ENCODE measurements at regions not wholly inside any gene's neighbourhood (a gene's known extent, or its start where the extent isn't known, plus 50 kb on each side); places are given as distances from the start of the nearest gene placed in this dataset.
"Not testable (repeated sequence)": the region's sequence is repeated elsewhere in the genome, so short reads cannot be mapped to it uniquely, and the experiment has no call there.

- no peak for DNase-seq
These were observed 232.7 kb downstream of the TUBA3C start for GRCh38 chr13:18948664-18949488.

- DNase-seq = no peak
These were observed 233.5 kb downstream of the TUBA3C start for GRCh38 chr13:18948012-18948663.

GRCh38 chr13:18947376-18947977 is 234.1 kb downstream of the TUBA3C start:
- no peak for DNase-seq

- no peak for DNase-seq
These were observed 234.9 kb downstream of the TUBA3C start for GRCh38 chr13:18946738-18947137.

- DNase-seq = no peak
These were observed 237.0 kb downstream of the TUBA3C start for GRCh38 chr13:18944501-18945068.

- no peak for DNase-seq
These were observed 237.8 kb downstream of the TUBA3C start for GRCh38 chr13:18943721-18944391.

- no peak for DNase-seq
These were observed 238.4 kb downstream of the TUBA3C start for GRCh38 chr13:18943273-18943672.

- DNase-seq = no peak
These were observed 245.5 kb downstream of the TUBA3C start for GRCh38 chr13:18936104-18936503.

GRCh38 chr13:18921063-18921462 is 260.6 kb downstream of the TUBA3C start:
- no peak for DNase-seq

- DNase-seq = not testable (repeated sequence)
These were observed 276.5 kb downstream of the TUBA3C start for GRCh38 chr13:18905096-18905495.

- DNase-seq = not testable (repeated sequence)
These were observed 286.2 kb downstream of the TUBA3C start for GRCh38 chr13:18895411-18895810.

- not testable (repeated sequence) for DNase-seq
These were observed 290.4 kb downstream of the TUBA3C start for GRCh38 chr13:18891242-18891641.

- DNase-seq = not testable (repeated sequence)
These were observed 306.5 kb downstream of the TUBA3C start for GRCh38 chr13:18874875-18875789.

GRCh38 chr13:18870557-18870956 is 311.1 kb downstream of the TUBA3C start:
- DNase-seq = not testable (repeated sequence)

GRCh38 chr13:18869365-18869764 is 312.3 kb downstream of the TUBA3C start:
- not testable (repeated sequence) for DNase-seq

- not testable (repeated sequence) for DNase-seq
These were observed 343.5 kb downstream of the TUBA3C start for GRCh38 chr13:18837986-18838629.

GRCh38 chr13:18837179-18837745 is 344.4 kb downstream of the TUBA3C start:
- not testable (repeated sequence) for DNase-seq

- not testable (repeated sequence) for DNase-seq
These were observed 345.0 kb downstream of the TUBA3C start for GRCh38 chr13:18836371-18837178.

GRCh38 chr13:18835754-18836153 is 345.9 kb downstream of the TUBA3C start:
- DNase-seq = not testable (repeated sequence)

- DNase-seq = not testable (repeated sequence)
These were observed 356.9 kb downstream of the TUBA3C start for GRCh38 chr13:18824678-18825077.

Measured in activated CD4-positive, alpha-beta T cell treated with anti-CD3 and anti-CD28 coated beads, Interleukin-2, amount 50 U/mL, for 4 hours (primary cell).